Transverse colon (tissue), 4 donors: ENCODE measurements at regions not wholly inside any gene's neighbourhood (a gene's known extent, or its start where the extent isn't known, plus 50 kb on each side); places are given as distances from the start of the nearest gene placed in this dataset.

ENCODE experiments used
- EP300 ChIP-seq: sonication (generic); formaldehyde crosslinking; IDR thresholded peaks from one replicate; pipeline ENCODE4 v1.6.1; 2017; ENCODE audit warnings: antibody characterized with exemption, low read depth
- POLR2AphosphoS5 ChIP-seq, 3 donors: sonication (generic); formaldehyde crosslinking; IDR thresholded peaks; one replicate each; pipeline ENCODE4 v1.6.1; 2016; ENCODE audit warnings: antibody characterized with exemption in 3 of 3
- TF ChIP-seq, protein P1 (sequence below), 5 experiments: fragments of 200-600 bp in 3 of 5; fragments of 450-650 bp in 2 of 5; sonication (generic) in 3 of 5; IDR thresholded peaks; 1 replicate in 2 of 5; 2 replicates in 3 of 5; pipeline ENCODE4 v1.5.1; 2016 to 2017; ENCODE audit warnings: antibody characterized with exemption in 5 of 5, inconsistent platforms in 3 of 5, mild to moderate bottlenecking in 2 of 5, moderate library complexity in 1 of 5

DNA sequence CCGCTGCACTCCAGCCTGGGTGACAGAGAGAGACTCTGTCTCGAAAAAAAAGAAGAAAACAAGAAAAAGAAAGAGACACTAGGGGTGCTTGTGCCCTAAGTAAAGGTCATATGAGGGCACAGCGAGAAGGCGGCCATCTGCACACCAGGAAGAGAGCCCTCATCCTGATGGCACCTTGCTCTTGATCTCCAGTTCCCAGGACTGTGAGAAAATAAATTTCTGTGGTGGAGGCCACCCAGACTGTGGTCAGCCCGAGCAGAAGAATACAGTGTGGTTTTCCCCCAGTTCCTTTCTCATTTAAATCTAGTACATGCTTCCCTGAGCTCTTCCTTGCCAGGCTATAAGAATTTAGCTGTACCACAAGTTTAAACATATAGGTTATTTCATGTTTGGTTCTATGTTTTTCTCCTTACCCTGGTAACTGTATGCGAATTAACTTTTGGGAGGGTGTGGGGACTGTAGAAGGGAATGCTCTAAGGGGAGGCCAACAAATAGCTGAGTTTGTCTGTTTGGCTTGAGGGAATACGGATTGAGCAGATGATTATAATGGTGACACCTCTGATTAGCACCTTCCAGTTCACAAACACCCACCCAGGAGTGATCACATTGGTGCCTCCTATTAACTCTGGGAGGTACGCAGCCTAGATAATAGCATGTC, 119.6 kb upstream of the ERRFI1 start:
- TF ChIP-seq POLR2AphosphoS5 (IDR thresholded peaks at IDR 0.05) (no peak), EP300 (no peak)
- TF ChIP-seq, protein P1, sequence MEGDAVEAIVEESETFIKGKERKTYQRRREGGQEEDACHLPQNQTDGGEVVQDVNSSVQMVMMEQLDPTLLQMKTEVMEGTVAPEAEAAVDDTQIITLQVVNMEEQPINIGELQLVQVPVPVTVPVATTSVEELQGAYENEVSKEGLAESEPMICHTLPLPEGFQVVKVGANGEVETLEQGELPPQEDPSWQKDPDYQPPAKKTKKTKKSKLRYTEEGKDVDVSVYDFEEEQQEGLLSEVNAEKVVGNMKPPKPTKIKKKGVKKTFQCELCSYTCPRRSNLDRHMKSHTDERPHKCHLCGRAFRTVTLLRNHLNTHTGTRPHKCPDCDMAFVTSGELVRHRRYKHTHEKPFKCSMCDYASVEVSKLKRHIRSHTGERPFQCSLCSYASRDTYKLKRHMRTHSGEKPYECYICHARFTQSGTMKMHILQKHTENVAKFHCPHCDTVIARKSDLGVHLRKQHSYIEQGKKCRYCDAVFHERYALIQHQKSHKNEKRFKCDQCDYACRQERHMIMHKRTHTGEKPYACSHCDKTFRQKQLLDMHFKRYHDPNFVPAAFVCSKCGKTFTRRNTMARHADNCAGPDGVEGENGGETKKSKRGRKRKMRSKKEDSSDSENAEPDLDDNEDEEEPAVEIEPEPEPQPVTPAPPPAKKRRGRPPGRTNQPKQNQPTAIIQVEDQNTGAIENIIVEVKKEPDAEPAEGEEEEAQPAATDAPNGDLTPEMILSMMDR (IDR thresholded peaks at IDR 0.05): no peak
